Endothelial cell of umbilical vein (primary cell): ENCODE measurements at regions not wholly inside any gene's neighbourhood (a gene's known extent, or its start where the extent isn't known, plus 50 kb on each side); places are given as distances from the start of the nearest gene placed in this dataset.

Source experiments
- EZH2 ChIP-seq: IDR thresholded peaks from 2 replicates; pipeline ENCODE4 v1.6.1; 2012; ENCODE audit warnings: borderline replicate concordance, low read depth, mild to moderate bottlenecking, moderate library complexity, low read length, inconsistent platforms; ENCODE audit not compliant: severe bottlenecking
- JUN ChIP-seq: IDR thresholded peaks from 2 replicates; pipeline ENCODE4 v1.6.1; 2011; ENCODE audit warnings: borderline replicate concordance, low read depth; ENCODE audit not compliant: insufficient read length, insufficient read depth
- MYC ChIP-seq: IDR thresholded peaks from one replicate; pipeline ENCODE4 v1.6.1; 2011; ENCODE audit warnings: mild to moderate bottlenecking, low read depth, low read length
- POLR2A ChIP-seq: IDR thresholded peaks from 2 replicates; pipeline ENCODE4 v1.6.1; 2012; ENCODE audit warnings: low read depth, mild to moderate bottlenecking, control low read depth, low read length
- POLR2AphosphoS5 ChIP-seq: IDR thresholded peaks from 2 replicates; pipeline ENCODE4 v1.6.1; 2012; ENCODE audit warnings: low read depth, mild to moderate bottlenecking, control low read depth, low read length, moderate library complexity; ENCODE audit not compliant: insufficient read depth
- TF ChIP-seq, protein P1 (sequence below), 2 donors: IDR thresholded peaks; 1 replicate in 1 of 2; 2 replicates in 1 of 2; pipeline ENCODE4 v1.5.1; 2011; ENCODE audit warnings: low read length in 2 of 2, mild to moderate bottlenecking in 2 of 2, moderate library complexity in 2 of 2, control low read depth in 1 of 2, inconsistent platforms in 1 of 2, low read depth in 1 of 2; ENCODE audit not compliant: insufficient read depth in 1 of 2; ENCODE audit errors: extremely low read depth in 1 of 2
- TF ChIP-seq, protein P2 (sequence below): IDR thresholded peaks from 2 replicates; pipeline ENCODE4 v1.6.1; 2011; ENCODE audit not compliant: insufficient read depth, insufficient read length

DNA sequence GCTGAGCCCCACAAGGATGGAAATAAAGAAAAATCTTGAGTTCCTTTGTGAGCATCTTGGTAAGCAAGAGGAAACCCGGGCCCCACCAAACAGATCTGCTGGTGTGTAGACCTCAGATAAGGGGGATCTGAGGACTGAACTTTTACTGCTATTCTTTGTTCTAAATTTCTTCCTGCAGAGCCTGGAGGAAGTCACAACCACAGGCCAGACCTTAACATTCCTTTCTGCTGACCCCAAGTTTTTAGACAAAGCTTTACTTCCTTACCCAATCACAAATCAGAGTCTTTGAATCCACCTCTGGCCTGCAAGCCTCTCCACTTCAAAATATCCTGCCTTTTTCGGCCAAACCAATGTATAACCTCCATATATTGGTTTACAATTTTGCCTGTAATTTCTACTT lies 352.6 kb upstream of the AUTS2 start:
- TF ChIP-seq, protein P1, sequence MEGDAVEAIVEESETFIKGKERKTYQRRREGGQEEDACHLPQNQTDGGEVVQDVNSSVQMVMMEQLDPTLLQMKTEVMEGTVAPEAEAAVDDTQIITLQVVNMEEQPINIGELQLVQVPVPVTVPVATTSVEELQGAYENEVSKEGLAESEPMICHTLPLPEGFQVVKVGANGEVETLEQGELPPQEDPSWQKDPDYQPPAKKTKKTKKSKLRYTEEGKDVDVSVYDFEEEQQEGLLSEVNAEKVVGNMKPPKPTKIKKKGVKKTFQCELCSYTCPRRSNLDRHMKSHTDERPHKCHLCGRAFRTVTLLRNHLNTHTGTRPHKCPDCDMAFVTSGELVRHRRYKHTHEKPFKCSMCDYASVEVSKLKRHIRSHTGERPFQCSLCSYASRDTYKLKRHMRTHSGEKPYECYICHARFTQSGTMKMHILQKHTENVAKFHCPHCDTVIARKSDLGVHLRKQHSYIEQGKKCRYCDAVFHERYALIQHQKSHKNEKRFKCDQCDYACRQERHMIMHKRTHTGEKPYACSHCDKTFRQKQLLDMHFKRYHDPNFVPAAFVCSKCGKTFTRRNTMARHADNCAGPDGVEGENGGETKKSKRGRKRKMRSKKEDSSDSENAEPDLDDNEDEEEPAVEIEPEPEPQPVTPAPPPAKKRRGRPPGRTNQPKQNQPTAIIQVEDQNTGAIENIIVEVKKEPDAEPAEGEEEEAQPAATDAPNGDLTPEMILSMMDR (IDR thresholded peaks at IDR 0.05; ENCODE audit: extremely low read depth in 1 of 2, insufficient read depth in 1 of 2, low read depth in 1 of 2, low read length in 2 of 2) = no peak
- TF ChIP-seq, protein P2, sequence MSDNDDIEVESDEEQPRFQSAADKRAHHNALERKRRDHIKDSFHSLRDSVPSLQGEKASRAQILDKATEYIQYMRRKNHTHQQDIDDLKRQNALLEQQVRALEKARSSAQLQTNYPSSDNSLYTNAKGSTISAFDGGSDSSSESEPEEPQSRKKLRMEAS = no peak
- TF ChIP-seq EZH2 (no peak), POLR2AphosphoS5 (no peak), POLR2A (no peak), MYC (no peak), JUN (no peak)
